ENCODE measurements at regions not wholly inside any gene's neighbourhood (a gene's known extent, or its start where the extent isn't known, plus 50 kb on each side); places are given as distances from the start of the nearest gene placed in this dataset.

GRCh38 chr3:103341078-103341606 lies 906.3 kb downstream of the ZPLD1 start:
- DNase-seq (ENCODE audit: extremely low spot score) = no peak
- POLR2A ChIA-PET = no interaction called here
- CTCF ChIA-PET = no interaction called here
- no peak for TF ChIP-seq FOXK2 (IDR thresholded peaks at IDR 0.05)
- no peak for TF ChIP-seq FOXM1 (IDR thresholded peaks at IDR 0.05; ENCODE audit: borderline replicate concordance)
- no peak for TF ChIP-seq ZNF384 (IDR thresholded peaks at IDR 0.05)
- no peak for TF ChIP-seq SP1 (IDR thresholded peaks at IDR 0.05)
- no peak for TF ChIP-seq ARNT (IDR thresholded peaks at IDR 0.05)
- no peak for TF ChIP-seq ELF4 (IDR thresholded peaks at IDR 0.05)
- no peak for TF ChIP-seq FOXA1 (IDR thresholded peaks at IDR 0.05)

- TF ChIP-seq LEF1 (IDR thresholded peaks at IDR 0.05; ENCODE audit: borderline replicate concordance) (no peak), SUZ12 (IDR thresholded peaks at IDR 0.05) (no peak), NFRKB (IDR thresholded peaks at IDR 0.05) (no peak), FOXM1 (IDR thresholded peaks at IDR 0.05; ENCODE audit: borderline replicate concordance) (no peak), TARDBP (IDR thresholded peaks at IDR 0.05) (no peak), ZNF384 (IDR thresholded peaks at IDR 0.05) (no peak), L3MBTL2 (conservative IDR thresholded peaks at IDR 0.05) (no peak), FOXA1 (IDR thresholded peaks at IDR 0.05) (no peak), HDGF (IDR thresholded peaks at IDR 0.05; ENCODE audit: borderline replicate concordance) (no peak), ELF4 (IDR thresholded peaks at IDR 0.05) (no peak), ARNT (IDR thresholded peaks at IDR 0.05) (no peak), CTBP1 (IDR thresholded peaks at IDR 0.05; ENCODE audit: borderline replicate concordance) (no peak), SP1 (IDR thresholded peaks at IDR 0.05) (no peak), FOXK2 (IDR thresholded peaks at IDR 0.05) (no peak), BHLHE40 (IDR thresholded peaks at IDR 0.05; ENCODE audit: borderline replicate concordance) (no peak)
- TF ChIP-seq, protein P1, sequence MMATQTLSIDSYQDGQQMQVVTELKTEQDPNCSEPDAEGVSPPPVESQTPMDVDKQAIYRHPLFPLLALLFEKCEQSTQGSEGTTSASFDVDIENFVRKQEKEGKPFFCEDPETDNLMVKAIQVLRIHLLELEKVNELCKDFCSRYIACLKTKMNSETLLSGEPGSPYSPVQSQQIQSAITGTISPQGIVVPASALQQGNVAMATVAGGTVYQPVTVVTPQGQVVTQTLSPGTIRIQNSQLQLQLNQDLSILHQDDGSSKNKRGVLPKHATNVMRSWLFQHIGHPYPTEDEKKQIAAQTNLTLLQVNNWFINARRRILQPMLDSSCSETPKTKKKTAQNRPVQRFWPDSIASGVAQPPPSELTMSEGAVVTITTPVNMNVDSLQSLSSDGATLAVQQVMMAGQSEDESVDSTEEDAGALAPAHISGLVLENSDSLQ (IDR thresholded peaks at IDR 0.05) = no peak
- ChIA-PET POLR2A (no interaction called here), CTCF (no interaction called here)
- no peak for DNase-seq (ENCODE audit: extremely low spot score)
Observed at GRCh38 chr3:103342205-103342731, 907.5 kb downstream of the ZPLD1 start.

GRCh38 chr3:103349760-103350159 lies 914.9 kb downstream of the ZPLD1 start:
- ChIA-PET POLR2A (no interaction called here), CTCF (no interaction called here)
- no peak for DNase-seq (ENCODE audit: extremely low spot score)
- TF ChIP-seq L3MBTL2 (conservative IDR thresholded peaks at IDR 0.05) = no peak
- TF ChIP-seq SUZ12 (IDR thresholded peaks at IDR 0.05) = no peak
- no peak for TF ChIP-seq ARNT (IDR thresholded peaks at IDR 0.05)
- TF ChIP-seq BHLHE40 (IDR thresholded peaks at IDR 0.05; ENCODE audit: borderline replicate concordance) = no peak
- no peak for TF ChIP-seq HDGF (IDR thresholded peaks at IDR 0.05; ENCODE audit: borderline replicate concordance)
- no peak for TF ChIP-seq SP1 (IDR thresholded peaks at IDR 0.05)
- no peak for TF ChIP-seq FOXA1 (IDR thresholded peaks at IDR 0.05)
- TF ChIP-seq ZNF384 (IDR thresholded peaks at IDR 0.05) = no peak
- no peak for TF ChIP-seq ELF4 (IDR thresholded peaks at IDR 0.05)
- TF ChIP-seq FOXM1 (IDR thresholded peaks at IDR 0.05; ENCODE audit: borderline replicate concordance) = no peak
- no peak for TF ChIP-seq CTBP1 (IDR thresholded peaks at IDR 0.05; ENCODE audit: borderline replicate concordance)
- no peak for TF ChIP-seq LEF1 (IDR thresholded peaks at IDR 0.05; ENCODE audit: borderline replicate concordance)
- no peak for TF ChIP-seq NFRKB (IDR thresholded peaks at IDR 0.05)
- TF ChIP-seq TARDBP (IDR thresholded peaks at IDR 0.05) = no peak
- no peak for TF ChIP-seq FOXK2 (IDR thresholded peaks at IDR 0.05)
- TF ChIP-seq, protein P1 (IDR thresholded peaks at IDR 0.05) = no peak

DNA sequence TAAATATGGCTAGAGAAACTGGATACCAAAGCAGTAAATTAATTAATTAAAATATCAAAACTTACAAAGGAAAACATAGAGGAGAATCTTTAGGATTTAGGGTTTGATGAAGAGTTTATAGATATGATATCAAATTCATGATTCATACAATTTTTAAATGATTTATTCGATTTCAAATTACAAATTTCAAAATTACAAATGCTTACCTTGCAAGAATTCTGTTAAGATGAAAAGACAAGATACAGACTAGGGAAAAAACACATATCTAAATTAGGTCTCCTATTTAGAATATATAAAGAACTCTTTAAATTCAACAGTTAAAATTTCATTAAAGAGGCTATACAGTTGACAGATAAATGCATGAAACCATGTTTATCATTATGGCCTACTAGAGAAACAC lies 930.7 kb downstream of the ZPLD1 start:
- ChIA-PET CTCF (no interaction called here), POLR2A (no interaction called here)
- no peak for TF ChIP-seq L3MBTL2 (conservative IDR thresholded peaks at IDR 0.05)
- TF ChIP-seq TARDBP (IDR thresholded peaks at IDR 0.05) = no peak
- no peak for TF ChIP-seq BHLHE40 (IDR thresholded peaks at IDR 0.05; ENCODE audit: borderline replicate concordance)
- TF ChIP-seq ARNT (IDR thresholded peaks at IDR 0.05) = no peak
- no peak for TF ChIP-seq LEF1 (IDR thresholded peaks at IDR 0.05; ENCODE audit: borderline replicate concordance)
- TF ChIP-seq CTBP1 (IDR thresholded peaks at IDR 0.05; ENCODE audit: borderline replicate concordance) = no peak
- TF ChIP-seq SUZ12 (IDR thresholded peaks at IDR 0.05) = no peak
- no peak for TF ChIP-seq NFRKB (IDR thresholded peaks at IDR 0.05)
- no peak for TF ChIP-seq FOXK2 (IDR thresholded peaks at IDR 0.05)
- TF ChIP-seq HDGF (IDR thresholded peaks at IDR 0.05; ENCODE audit: borderline replicate concordance) = no peak
- TF ChIP-seq SP1 (IDR thresholded peaks at IDR 0.05) = no peak
- TF ChIP-seq FOXA1 (IDR thresholded peaks at IDR 0.05) = no peak
- no peak for TF ChIP-seq ELF4 (IDR thresholded peaks at IDR 0.05)
- no peak for TF ChIP-seq ZNF384 (IDR thresholded peaks at IDR 0.05)
- TF ChIP-seq, protein P1 (IDR thresholded peaks at IDR 0.05) = no peak
- TF ChIP-seq FOXM1 (IDR thresholded peaks at IDR 0.05; ENCODE audit: borderline replicate concordance) = no peak
- DNase-seq (ENCODE audit: extremely low spot score) = no peak

- CTCF ChIA-PET = no interaction called here
- no peak for TF ChIP-seq ZNF384 (IDR thresholded peaks at IDR 0.05)
- no peak for TF ChIP-seq L3MBTL2 (conservative IDR thresholded peaks at IDR 0.05)
- DNase-seq (ENCODE audit: extremely low spot score) = no peak
- POLR2A ChIA-PET = no interaction called here
Observed at GRCh38 chr3:103367481-103367880, 932.7 kb downstream of the ZPLD1 start.

- TF ChIP-seq ARNT (IDR thresholded peaks at IDR 0.05) = no peak
- no peak for TF ChIP-seq LEF1 (IDR thresholded peaks at IDR 0.05; ENCODE audit: borderline replicate concordance)
- TF ChIP-seq SP1 (IDR thresholded peaks at IDR 0.05) = no peak
- no peak for TF ChIP-seq CTBP1 (IDR thresholded peaks at IDR 0.05; ENCODE audit: borderline replicate concordance)
- no peak for TF ChIP-seq HDGF (IDR thresholded peaks at IDR 0.05; ENCODE audit: borderline replicate concordance)
- TF ChIP-seq ELF4 (IDR thresholded peaks at IDR 0.05) = no peak
- TF ChIP-seq FOXM1 (IDR thresholded peaks at IDR 0.05; ENCODE audit: borderline replicate concordance) = no peak
- TF ChIP-seq BHLHE40 (IDR thresholded peaks at IDR 0.05; ENCODE audit: borderline replicate concordance) = no peak
- no peak for TF ChIP-seq NFRKB (IDR thresholded peaks at IDR 0.05)
- no peak for TF ChIP-seq FOXK2 (IDR thresholded peaks at IDR 0.05)
- TF ChIP-seq, protein P1 (IDR thresholded peaks at IDR 0.05) = no peak
- no peak for TF ChIP-seq TARDBP (IDR thresholded peaks at IDR 0.05)
- TF ChIP-seq ZNF384 (IDR thresholded peaks at IDR 0.05) = no peak
- TF ChIP-seq L3MBTL2 (conservative IDR thresholded peaks at IDR 0.05) = no peak
- TF ChIP-seq SUZ12 (IDR thresholded peaks at IDR 0.05) = no peak
- TF ChIP-seq FOXA1 (IDR thresholded peaks at IDR 0.05) = no peak
- no peak for DNase-seq (ENCODE audit: extremely low spot score)
- CTCF ChIA-PET = interaction anchor here (0.7 kb wide), 1 partner anchor 1192 kb away, joined by 5 read pairs; no protein-coding TSS in a partner anchor
- POLR2A ChIA-PET = no interaction called here
Observed at GRCh38 chr3:103371411-103371810, 936.6 kb downstream of the ZPLD1 start.

Measured in HEK293T (cell line).